ENCODE measurements at regions not wholly inside any gene's neighbourhood (a gene's known extent, or its start where the extent isn't known, plus 50 kb on each side); places are given as distances from the start of the nearest gene placed in this dataset.
"Not testable (repeated sequence)": the region's sequence is repeated elsewhere in the genome, so short reads cannot be mapped to it uniquely, and the experiment has no call there.

- 83 to 94% (median 88%) methylated on average over 1 of the region's 1 CpG for WGBS, 5 donors
- Histone ChIP-seq H3K27me3 (replicated peaks in 1 of 7) (peaks cover 0 to 23% (median 0%) of the 10 kb centered on the region in 7 donors), H3K27ac (no peak overlapping the region), H3K9me3 (peaks cover 0 to 9% (median 0%) of the 10 kb centered on the region in 8 donors), H3K4me1 (no peaks in the 10 kb centered on the region), H3K4me3 (no peak overlapping the region), H3K36me3 (no peaks in the 10 kb centered on the region)
- TF ChIP-seq POLR2AphosphoS5 (IDR thresholded peaks at IDR 0.05): no peak
- TF ChIP-seq CTCF (IDR thresholded peaks at IDR 0.05 in 8 of 11, conservative IDR thresholded peaks at IDR 0.05 in 3 of 11): no peak
- no peak for TF ChIP-seq POLR2A (IDR thresholded peaks at IDR 0.05)
- no peak for DNase-seq
- intact Hi-C loops (cut with DNase I; ENCODE audit: low total_unique reads): no loop called here
Measured at GRCh38 chr2:126952216-126952615, 53.5 kb downstream of the TEX51 start.

- Histone ChIP-seq H3K27me3 (replicated peaks in 1 of 7) (peaks cover 0 to 22% (median 0%) of the 10 kb centered on the region in 7 donors), H3K27ac (no peak overlapping the region), H3K4me3 (no peak overlapping the region), H3K4me1 (no peaks in the 10 kb centered on the region), H3K36me3 (no peaks in the 10 kb centered on the region), H3K9me3 (peaks cover 0 to 9% (median 0%) of the 10 kb centered on the region in 8 donors)
- 74 to 81% (median 78%) methylated on average over 2 of the region's 2 CpGs for WGBS, 5 donors
- no peak for TF ChIP-seq POLR2A (IDR thresholded peaks at IDR 0.05)
- no peak for TF ChIP-seq CTCF (IDR thresholded peaks at IDR 0.05 in 8 of 11, conservative IDR thresholded peaks at IDR 0.05 in 3 of 11)
- no peak for TF ChIP-seq POLR2AphosphoS5 (IDR thresholded peaks at IDR 0.05)
- intact Hi-C loops (cut with DNase I; ENCODE audit: low total_unique reads): no loop called here
- no peak for DNase-seq
Measured at GRCh38 chr2:126953483-126953882, 54.8 kb downstream of the TEX51 start.

- H3K36me3 ChIP-seq: no peaks in the 10 kb centered on the region
- no peak overlapping the region for H3K27ac ChIP-seq
- H3K4me1 ChIP-seq: no peaks in the 10 kb centered on the region
- TF ChIP-seq CTCF (IDR thresholded peaks at IDR 0.05 in 8 of 11, conservative IDR thresholded peaks at IDR 0.05 in 3 of 11): no peak
- no peak for TF ChIP-seq POLR2A (IDR thresholded peaks at IDR 0.05)
- TF ChIP-seq POLR2AphosphoS5 (IDR thresholded peaks at IDR 0.05): no peak
- DNase-seq: no peak
- H3K27me3 ChIP-seq (replicated peaks in 1 of 7): peaks cover 0 to 23% (median 0%) of the 10 kb centered on the region in 7 donors
- intact Hi-C loops (cut with DNase I; ENCODE audit: low total_unique reads): no loop called here
- WGBS, 5 donors: 17 to 26% (median 21%) methylated on average over 1 of the region's 1 CpG
- peaks cover 0 to 9% (median 6%) of the 10 kb centered on the region in 8 donors for H3K9me3 ChIP-seq
- no peak overlapping the region for H3K4me3 ChIP-seq
Measured at GRCh38 chr2:126954831-126955230, 56.1 kb downstream of the TEX51 start.

- DNase-seq; H3K27ac ChIP-seq; H3K4me3 ChIP-seq; H3K36me3 ChIP-seq; H3K4me1 ChIP-seq; intact Hi-C loops (cut with DNase I; ENCODE audit: low total_unique reads): not testable (repeated sequence)
- Histone ChIP-seq H3K27me3 (replicated peaks in 1 of 7) (peaks cover 0 to 23% (median 0%) of the 10 kb centered on the region in 7 donors), H3K9me3 (peaks cover 0 to 13% (median 5%) of the 10 kb centered on the region in 8 donors)
- 44 to 69% (median 58%) methylated on average over 4 of the region's 4 CpGs for WGBS, 5 donors
Measured at GRCh38 chr2:126956773-126957172, 58.1 kb downstream of the TEX51 start.

- no peaks in the 10 kb centered on the region for H3K36me3 ChIP-seq
- H3K4me1 ChIP-seq: no peaks in the 10 kb centered on the region
- no peak overlapping the region for H3K4me3 ChIP-seq
- no peak overlapping the region for H3K27ac ChIP-seq
- intact Hi-C loops (cut with DNase I; ENCODE audit: low total_unique reads): no loop called here
- H3K27me3 ChIP-seq (replicated peaks in 1 of 7): peaks cover 0 to 22% (median 0%) of the 10 kb centered on the region in 7 donors
- no peak for DNase-seq
- WGBS, 5 donors: 80 to 100% (median 90%) methylated on average over 3 to 5 of the region's 5 CpGs
- TF ChIP-seq POLR2A (IDR thresholded peaks at IDR 0.05) (no peak), POLR2AphosphoS5 (IDR thresholded peaks at IDR 0.05) (no peak), CTCF (IDR thresholded peaks at IDR 0.05 in 8 of 11, conservative IDR thresholded peaks at IDR 0.05 in 3 of 11) (no peak)
- H3K9me3 ChIP-seq: peaks cover 0 to 13% (median 5%) of the 10 kb centered on the region in 8 donors
Measured at GRCh38 chr2:126963390-126963789, 64.7 kb downstream of the TEX51 start.
